DMS153 treated with DMSO at 0.1 percent for 48 hours (cell line): ENCODE measurements at regions not wholly inside any gene's neighbourhood (a gene's known extent, or its start where the extent isn't known, plus 50 kb on each side); places are given as distances from the start of the nearest gene placed in this dataset.
"Not testable (repeated sequence)": the region's sequence is repeated elsewhere in the genome, so short reads cannot be mapped to it uniquely, and the experiment has no call there.

ENCODE experiments used
- DNase-seq: peaks from one replicate; lab custom pipeline; 2025; ENCODE audit not compliant: unreplicated experiment; lab: John Stamatoyannopoulos, UW

- no peak for DNase-seq
Observed at GRCh38 chr6:110558575-110558974, 82.2 kb upstream of the SLC22A16 start.

DNA sequence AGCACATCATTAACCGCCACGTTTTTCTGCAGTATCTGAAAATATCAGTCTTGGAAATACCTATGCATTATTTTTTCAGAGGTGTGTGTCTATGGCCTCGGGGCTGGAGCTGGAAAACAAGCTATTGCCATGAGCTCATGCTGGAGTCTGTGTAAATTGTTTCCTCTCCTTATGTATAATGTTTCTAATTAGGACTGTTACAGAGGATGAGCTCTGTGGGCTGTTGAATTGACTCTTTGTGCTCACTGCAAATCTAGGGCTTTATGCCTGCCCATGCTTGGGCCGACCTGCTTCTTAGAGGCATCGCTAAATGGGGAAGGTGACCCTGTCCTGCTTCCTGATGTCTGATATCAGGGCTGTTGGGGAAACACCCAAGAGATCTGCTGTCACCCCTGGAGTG, 80.8 kb upstream of the SLC22A16 start:
- DNase-seq: no peak

GRCh38 chr6:110556317-110557110, 80.1 kb upstream of the SLC22A16 start:
- DNase-seq: no peak

DNA sequence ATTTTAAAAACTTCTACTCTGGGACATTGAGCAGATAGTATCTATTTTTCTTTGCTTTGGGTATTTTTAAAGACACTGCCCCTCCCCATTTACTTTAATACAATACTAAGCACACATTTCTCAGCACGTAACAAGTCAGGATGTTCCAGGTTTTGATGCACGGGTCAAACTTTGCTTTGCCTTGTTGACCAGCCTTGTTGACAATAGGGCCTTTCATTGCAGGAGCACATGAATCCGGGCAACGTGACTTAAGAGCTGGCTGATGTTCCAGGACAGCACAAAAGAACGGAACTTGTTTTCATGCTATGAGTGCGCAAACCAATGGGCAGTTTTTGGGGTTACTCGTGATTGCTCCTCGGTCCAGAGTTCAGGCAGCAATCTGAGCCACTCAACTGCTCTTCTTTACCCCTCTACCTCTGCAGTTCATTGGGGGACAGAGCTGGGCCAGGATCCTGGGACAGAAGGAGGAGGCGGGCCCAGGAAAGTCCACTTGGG, 78.6 kb upstream of the SLC22A16 start:
- no peak for DNase-seq

GRCh38 chr6:110554441-110554840, 78.0 kb upstream of the SLC22A16 start:
- no peak for DNase-seq

DNA sequence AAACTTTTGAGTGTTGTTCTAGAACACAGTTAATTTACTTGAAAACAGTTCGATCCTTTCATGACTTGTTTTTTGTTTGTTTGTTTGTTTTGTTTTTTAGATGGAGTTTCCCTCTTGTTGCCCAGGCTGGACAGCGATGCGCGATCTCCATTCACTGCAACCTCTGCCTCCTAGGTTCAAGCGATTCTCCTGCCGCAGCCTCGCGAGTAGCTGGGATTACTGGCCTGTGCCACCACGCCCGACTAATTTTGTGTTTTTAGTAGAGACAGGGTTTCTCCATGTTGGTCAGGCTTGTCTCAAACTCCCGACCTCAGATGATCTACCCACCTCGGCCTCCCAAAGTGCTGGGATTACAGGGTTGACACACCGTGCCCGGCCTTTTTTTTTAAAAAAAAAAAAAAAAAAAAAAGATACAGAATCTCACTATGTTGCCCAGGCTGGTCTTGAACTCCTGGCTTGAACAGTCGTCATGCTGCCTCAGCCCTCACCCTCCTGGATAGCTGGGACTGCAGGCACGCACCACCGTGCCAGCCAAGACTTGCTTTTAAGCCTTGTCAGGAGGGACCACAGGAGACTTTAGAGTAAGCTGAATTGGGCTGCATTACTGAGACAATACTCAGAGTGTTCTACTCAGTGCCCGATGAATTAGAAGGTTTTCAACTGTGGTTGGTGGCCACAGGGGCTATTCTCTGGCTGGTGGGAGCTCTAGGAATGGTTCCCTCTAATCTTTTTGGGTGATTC, 76.7 kb upstream of the SLC22A16 start:
- DNase-seq: no peak

GRCh38 chr6:110552076-110552475, 75.7 kb upstream of the SLC22A16 start:
- DNase-seq: no peak

GRCh38 chr6:110551088-110551487, 74.7 kb upstream of the SLC22A16 start:
- DNase-seq: no peak

DNA sequence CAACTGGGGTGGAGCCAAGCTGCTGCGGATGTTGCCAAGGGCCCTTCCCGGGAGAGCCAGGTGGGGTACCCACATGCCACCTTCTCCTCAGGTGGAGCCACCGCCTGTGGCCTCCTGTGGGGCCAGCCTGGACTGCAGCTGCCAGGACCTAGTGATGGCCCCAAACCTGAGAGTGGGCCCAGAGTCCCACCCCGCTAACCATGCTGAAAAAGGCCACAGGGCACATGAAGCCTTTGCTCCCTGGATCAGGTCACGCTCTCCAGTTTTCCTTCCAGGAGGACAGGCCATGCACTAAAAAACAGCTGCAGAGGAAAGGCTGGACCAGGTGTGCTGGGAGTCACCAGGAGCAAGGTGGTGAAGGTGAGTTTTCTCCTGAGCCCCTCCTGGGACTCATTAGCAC, 73.9 kb upstream of the SLC22A16 start:
- no peak for DNase-seq

GRCh38 chr6:110549277-110549676, 72.9 kb upstream of the SLC22A16 start:
- DNase-seq: no peak

- DNase-seq: no peak
Observed at GRCh38 chr6:110548110-110548847, 71.9 kb upstream of the SLC22A16 start.

- no peak for DNase-seq
Observed at GRCh38 chr6:110547266-110547964, 71.0 kb upstream of the SLC22A16 start.

GRCh38 chr6:110545081-110545872, 68.9 kb upstream of the SLC22A16 start:
- no peak for DNase-seq

DNA sequence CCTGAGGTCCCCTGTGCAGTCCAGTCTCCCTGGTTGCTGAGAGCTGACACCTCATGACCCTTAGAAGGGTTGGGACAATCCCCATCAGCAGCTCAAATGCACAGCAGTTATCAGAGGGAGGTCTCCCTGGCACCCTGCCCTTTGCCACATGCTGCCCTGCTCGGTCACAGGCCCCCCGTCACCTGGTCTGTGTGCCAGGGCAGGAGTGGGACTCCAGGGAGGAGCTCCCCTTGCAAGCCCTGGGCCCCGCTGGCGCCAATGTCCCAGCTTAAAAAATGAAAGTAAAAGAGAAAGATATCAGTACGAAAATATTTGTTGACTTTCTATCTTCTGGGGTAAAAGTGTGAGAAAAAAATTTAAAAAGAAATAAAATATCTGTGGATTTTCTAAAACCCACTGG, 68.1 kb upstream of the SLC22A16 start:
- no peak for DNase-seq

DNA sequence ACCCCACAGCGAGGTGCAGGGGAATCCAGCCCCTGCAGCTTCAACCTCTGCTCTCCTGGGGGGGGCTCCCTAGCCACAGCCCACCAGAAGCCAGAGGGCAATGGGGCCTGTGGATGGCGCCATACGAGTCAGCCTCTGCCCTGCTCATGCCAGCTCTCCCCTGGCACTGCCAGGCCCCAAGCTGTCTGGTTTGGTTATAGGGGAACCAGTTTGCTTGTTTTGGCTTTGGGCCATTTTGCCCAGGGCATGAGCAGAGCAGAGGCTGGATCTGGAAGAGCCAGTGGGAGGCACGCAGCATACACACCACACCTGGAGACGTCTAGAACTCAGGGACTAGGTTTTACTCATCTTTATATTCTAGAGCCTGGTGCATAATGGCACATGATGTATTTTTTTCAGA, 66.7 kb upstream of the SLC22A16 start:
- peak; percentile 41 for DNase-seq

DNA sequence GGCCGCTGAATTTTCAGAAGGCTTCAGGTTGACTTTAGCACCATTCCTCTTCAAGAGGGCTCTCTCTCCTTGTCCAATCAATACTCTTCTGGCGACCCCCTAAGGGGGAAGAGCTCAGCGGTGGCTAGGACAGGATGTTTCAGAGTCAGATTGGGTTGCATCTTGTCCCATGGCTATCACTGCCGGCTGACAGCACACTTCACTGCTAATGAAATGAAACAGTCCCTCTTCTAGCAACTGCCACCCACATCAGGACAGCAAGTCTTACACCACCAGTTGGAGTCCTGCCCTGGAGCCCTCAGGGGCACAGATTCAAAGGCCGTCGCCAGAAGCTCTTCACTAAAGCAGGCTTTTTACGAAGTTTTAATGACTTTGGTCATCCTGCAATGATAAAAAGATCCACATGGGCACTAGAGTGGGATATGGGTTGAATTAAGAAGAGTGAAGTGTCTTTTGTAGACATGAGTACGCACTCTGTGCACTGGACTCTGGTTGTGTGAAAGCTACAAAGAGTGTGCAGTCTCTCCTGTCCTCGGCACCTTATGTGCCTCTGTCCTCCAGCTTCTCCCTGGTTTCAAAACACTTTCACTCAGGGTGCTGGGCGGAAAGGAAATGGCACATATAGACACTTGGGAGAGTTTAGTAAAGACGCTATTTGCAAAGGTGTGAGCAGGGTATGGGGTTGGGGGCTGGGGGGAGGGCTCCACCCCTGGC, 66.1 kb upstream of the SLC22A16 start:
- DNase-seq: no peak

GRCh38 chr6:110541701-110542309, 65.4 kb upstream of the SLC22A16 start:
- DNase-seq: no peak

DNA sequence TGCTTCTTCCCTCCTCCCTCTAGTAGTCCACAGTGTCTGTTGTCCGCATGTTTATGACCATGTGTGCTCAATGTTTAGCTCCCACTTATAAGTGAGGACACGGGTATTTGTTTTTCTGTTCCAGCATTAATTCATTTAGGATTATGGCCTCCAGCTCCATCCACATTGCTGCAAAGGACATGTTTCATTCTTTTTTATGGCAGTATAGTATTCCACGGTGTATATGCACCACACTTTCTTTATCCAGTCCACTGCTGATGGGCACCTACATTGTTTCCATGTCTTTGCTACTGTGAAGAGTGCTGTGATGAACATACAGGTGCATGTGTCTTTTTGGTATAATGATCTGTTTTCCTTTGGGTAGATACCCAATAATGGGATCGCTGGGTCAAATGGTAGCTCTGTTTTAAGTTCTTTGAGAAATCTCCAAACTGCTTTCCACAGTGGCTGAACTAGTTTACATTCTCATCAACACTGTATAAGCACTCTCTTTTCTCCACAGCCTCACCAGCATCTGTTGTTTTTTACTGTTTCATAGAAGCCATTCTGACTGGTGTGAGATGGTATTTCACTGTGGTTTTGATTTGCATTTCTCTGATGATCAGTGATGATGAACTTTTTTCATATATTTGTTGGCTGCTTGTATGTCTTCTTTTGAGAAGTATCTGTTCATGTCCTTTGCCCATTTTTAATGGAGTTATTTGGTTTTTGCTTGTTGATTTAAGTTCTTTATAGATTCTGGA, 63.0 kb upstream of the SLC22A16 start:
- not testable (repeated sequence) for DNase-seq
